Panc1 (cell line): ENCODE measurements at regions not wholly inside any gene's neighbourhood (a gene's known extent, or its start where the extent isn't known, plus 50 kb on each side); places are given as distances from the start of the nearest gene placed in this dataset.

Experiments used
- CTCF ChIP-seq: fragments of 450-650 bp; IDR thresholded peaks from 2 replicates; pipeline ENCODE4 v1.5.1; 2017; ENCODE audit warnings: mild to moderate bottlenecking
- POLR2AphosphoS5 ChIP-seq: IDR thresholded peaks from 2 replicates; pipeline ENCODE4 v1.6.1; 2012; ENCODE audit warnings: mild to moderate bottlenecking, low read depth, low read length, moderate library complexity
- REST ChIP-seq, 2 experiments: IDR thresholded peaks; 2 replicates each; pipeline ENCODE4 v1.6.1; 2011 to 2012; ENCODE audit warnings: low read depth in 2 of 2, control low read depth in 1 of 2, low read length in 1 of 2, mild to moderate bottlenecking in 1 of 2, moderate library complexity in 1 of 2; ENCODE audit not compliant: insufficient read depth in 1 of 2
- TCF7L2 ChIP-seq: IDR thresholded peaks from 2 replicates; pipeline ENCODE4 v1.6.1; 2011; ENCODE audit warnings: mild to moderate bottlenecking, low read depth, low read length, inconsistent platforms

- TF ChIP-seq CTCF (no peak), TCF7L2 (no peak), POLR2AphosphoS5 (no peak), REST (IDR thresholded peaks at IDR 0.05; ENCODE audit: insufficient read depth in 1 of 2, low read depth in 2 of 2, low read length in 1 of 2) (no peak)
Measured at GRCh38 chr7:138352570-138353461, 107.2 kb upstream of the TRIM24 start.
